SK-N-SH (cell line): ENCODE measurements at regions not wholly inside any gene's neighbourhood (a gene's known extent, or its start where the extent isn't known, plus 50 kb on each side); places are given as distances from the start of the nearest gene placed in this dataset.

Source experiments
- GABPA ChIP-seq: IDR thresholded peaks from 2 replicates; pipeline ENCODE4 v1.4.0; 2012; ENCODE audit warnings: low read depth, mild to moderate bottlenecking
- SMC3 ChIP-seq: IDR thresholded peaks from 2 replicates; pipeline ENCODE4 v1.6.1; 2012; ENCODE audit warnings: low read depth, low read length, improper control_type of control experiment
- TAF1 ChIP-seq: IDR thresholded peaks from 2 replicates; pipeline ENCODE4 v1.6.1; 2012; ENCODE audit warnings: low read depth, mild to moderate bottlenecking, low read length, moderate library complexity, borderline replicate concordance
- TF ChIP-seq, protein P1 (sequence below): fragments of 200-600 bp; sonication (generic); IDR thresholded peaks from 2 replicates; pipeline ENCODE4 v1.6.1; 2017; ENCODE audit warnings: antibody characterized with exemption, mild to moderate bottlenecking, moderate library complexity
- TF ChIP-seq, protein P2 (sequence below): fragments of 150-350 bp; IDR thresholded peaks from 2 replicates; pipeline ENCODE4 v1.6.1; 2017; ENCODE audit warnings: antibody characterized with exemption, low read length, low read depth, borderline replicate concordance
- TF ChIP-seq, protein P3 (sequence below): IDR thresholded peaks from 2 replicates; pipeline ENCODE4 v1.4.0; 2012; ENCODE audit warnings: low read depth, borderline replicate concordance
- TF ChIP-seq, protein P4 (sequence below): IDR thresholded peaks from 2 replicates; pipeline ENCODE4 v1.6.1; 2012; ENCODE audit warnings: mild to moderate bottlenecking, low read depth, low read length, moderate library complexity

DNA sequence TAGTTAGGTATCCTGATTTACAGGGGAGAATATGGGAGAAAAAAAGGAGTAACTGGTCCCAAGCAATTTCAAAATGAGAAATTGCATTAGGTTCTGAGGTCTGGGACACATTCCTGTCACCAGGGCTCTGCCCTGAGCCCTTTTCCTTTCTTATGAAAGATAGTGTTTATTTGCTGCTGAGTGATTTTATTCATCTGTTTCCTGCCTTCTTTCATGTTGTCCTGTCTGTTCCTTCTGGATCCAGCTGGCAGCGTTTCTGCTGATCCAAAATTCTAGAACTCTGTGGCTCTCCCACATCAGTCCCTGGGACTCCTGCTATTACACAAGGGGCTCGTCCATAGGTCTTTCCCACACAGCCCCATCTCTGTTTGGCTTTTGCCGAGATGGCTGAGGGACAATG lies 519.1 kb upstream of the SALL3 start:
- TF ChIP-seq, protein P1, sequence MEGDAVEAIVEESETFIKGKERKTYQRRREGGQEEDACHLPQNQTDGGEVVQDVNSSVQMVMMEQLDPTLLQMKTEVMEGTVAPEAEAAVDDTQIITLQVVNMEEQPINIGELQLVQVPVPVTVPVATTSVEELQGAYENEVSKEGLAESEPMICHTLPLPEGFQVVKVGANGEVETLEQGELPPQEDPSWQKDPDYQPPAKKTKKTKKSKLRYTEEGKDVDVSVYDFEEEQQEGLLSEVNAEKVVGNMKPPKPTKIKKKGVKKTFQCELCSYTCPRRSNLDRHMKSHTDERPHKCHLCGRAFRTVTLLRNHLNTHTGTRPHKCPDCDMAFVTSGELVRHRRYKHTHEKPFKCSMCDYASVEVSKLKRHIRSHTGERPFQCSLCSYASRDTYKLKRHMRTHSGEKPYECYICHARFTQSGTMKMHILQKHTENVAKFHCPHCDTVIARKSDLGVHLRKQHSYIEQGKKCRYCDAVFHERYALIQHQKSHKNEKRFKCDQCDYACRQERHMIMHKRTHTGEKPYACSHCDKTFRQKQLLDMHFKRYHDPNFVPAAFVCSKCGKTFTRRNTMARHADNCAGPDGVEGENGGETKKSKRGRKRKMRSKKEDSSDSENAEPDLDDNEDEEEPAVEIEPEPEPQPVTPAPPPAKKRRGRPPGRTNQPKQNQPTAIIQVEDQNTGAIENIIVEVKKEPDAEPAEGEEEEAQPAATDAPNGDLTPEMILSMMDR, result no peak
- TF ChIP-seq TAF1, result no peak
- TF ChIP-seq, protein P2, sequence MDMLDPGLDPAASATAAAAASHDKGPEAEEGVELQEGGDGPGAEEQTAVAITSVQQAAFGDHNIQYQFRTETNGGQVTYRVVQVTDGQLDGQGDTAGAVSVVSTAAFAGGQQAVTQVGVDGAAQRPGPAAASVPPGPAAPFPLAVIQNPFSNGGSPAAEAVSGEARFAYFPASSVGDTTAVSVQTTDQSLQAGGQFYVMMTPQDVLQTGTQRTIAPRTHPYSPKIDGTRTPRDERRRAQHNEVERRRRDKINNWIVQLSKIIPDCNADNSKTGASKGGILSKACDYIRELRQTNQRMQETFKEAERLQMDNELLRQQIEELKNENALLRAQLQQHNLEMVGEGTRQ, result no peak
- no peak for TF ChIP-seq GABPA
- TF ChIP-seq, protein P3, sequence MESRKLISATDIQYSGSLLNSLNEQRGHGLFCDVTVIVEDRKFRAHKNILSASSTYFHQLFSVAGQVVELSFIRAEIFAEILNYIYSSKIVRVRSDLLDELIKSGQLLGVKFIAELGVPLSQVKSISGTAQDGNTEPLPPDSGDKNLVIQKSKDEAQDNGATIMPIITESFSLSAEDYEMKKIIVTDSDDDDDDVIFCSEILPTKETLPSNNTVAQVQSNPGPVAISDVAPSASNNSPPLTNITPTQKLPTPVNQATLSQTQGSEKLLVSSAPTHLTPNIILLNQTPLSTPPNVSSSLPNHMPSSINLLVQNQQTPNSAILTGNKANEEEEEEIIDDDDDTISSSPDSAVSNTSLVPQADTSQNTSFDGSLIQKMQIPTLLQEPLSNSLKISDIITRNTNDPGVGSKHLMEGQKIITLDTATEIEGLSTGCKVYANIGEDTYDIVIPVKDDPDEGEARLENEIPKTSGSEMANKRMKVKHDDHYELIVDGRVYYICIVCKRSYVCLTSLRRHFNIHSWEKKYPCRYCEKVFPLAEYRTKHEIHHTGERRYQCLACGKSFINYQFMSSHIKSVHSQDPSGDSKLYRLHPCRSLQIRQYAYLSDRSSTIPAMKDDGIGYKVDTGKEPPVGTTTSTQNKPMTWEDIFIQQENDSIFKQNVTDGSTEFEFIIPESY, result no peak
- TF ChIP-seq SMC3, result no peak
- TF ChIP-seq, protein P4, sequence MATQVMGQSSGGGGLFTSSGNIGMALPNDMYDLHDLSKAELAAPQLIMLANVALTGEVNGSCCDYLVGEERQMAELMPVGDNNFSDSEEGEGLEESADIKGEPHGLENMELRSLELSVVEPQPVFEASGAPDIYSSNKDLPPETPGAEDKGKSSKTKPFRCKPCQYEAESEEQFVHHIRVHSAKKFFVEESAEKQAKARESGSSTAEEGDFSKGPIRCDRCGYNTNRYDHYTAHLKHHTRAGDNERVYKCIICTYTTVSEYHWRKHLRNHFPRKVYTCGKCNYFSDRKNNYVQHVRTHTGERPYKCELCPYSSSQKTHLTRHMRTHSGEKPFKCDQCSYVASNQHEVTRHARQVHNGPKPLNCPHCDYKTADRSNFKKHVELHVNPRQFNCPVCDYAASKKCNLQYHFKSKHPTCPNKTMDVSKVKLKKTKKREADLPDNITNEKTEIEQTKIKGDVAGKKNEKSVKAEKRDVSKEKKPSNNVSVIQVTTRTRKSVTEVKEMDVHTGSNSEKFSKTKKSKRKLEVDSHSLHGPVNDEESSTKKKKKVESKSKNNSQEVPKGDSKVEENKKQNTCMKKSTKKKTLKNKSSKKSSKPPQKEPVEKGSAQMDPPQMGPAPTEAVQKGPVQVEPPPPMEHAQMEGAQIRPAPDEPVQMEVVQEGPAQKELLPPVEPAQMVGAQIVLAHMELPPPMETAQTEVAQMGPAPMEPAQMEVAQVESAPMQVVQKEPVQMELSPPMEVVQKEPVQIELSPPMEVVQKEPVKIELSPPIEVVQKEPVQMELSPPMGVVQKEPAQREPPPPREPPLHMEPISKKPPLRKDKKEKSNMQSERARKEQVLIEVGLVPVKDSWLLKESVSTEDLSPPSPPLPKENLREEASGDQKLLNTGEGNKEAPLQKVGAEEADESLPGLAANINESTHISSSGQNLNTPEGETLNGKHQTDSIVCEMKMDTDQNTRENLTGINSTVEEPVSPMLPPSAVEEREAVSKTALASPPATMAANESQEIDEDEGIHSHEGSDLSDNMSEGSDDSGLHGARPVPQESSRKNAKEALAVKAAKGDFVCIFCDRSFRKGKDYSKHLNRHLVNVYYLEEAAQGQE, result no peak
